Inflammatory macrophage (primary cell): ENCODE measurements at regions not wholly inside any gene's neighbourhood (a gene's known extent, or its start where the extent isn't known, plus 50 kb on each side); places are given as distances from the start of the nearest gene placed in this dataset.
"Not testable (repeated sequence)": the region's sequence is repeated elsewhere in the genome, so short reads cannot be mapped to it uniquely, and the experiment has no call there.

Experiments
- DNase-seq, 2 donors: peaks; one replicate each; pipeline ENCODE4 v3.0.0-alpha.2; 2020 to 2022

GRCh38 chr21:41584603-41585176, 76.7 kb upstream of the TMPRSS2 start:
- no peak for DNase-seq

GRCh38 chr21:41583274-41583790, 75.4 kb upstream of the TMPRSS2 start:
- DNase-seq, result no peak

- DNase-seq, result no peak
Observed at GRCh38 chr21:41582866-41583265, 74.9 kb upstream of the TMPRSS2 start.

GRCh38 chr21:41582298-41582840, 74.4 kb upstream of the TMPRSS2 start:
- DNase-seq, result no peak

GRCh38 chr21:41581592-41582228, 73.8 kb upstream of the TMPRSS2 start:
- no peak for DNase-seq

GRCh38 chr21:41580758-41581554, 73.0 kb upstream of the TMPRSS2 start:
- DNase-seq, result no peak

GRCh38 chr21:41579692-41580091, 71.7 kb upstream of the TMPRSS2 start:
- DNase-seq, result no peak

GRCh38 chr21:41578716-41579115, 70.8 kb upstream of the TMPRSS2 start:
- DNase-seq, result peak in 1 of 2 donors; percentile 22

GRCh38 chr21:41578083-41578482, 70.1 kb upstream of the TMPRSS2 start:
- DNase-seq, result no peak

GRCh38 chr21:41576013-41576615, 68.2 kb upstream of the TMPRSS2 start:
- DNase-seq, result no peak

GRCh38 chr21:41573902-41574690, 66.1 kb upstream of the TMPRSS2 start:
- no peak for DNase-seq

- no peak for DNase-seq
Observed at GRCh38 chr21:41571938-41572510, 64.1 kb upstream of the TMPRSS2 start.

- no peak for DNase-seq
Observed at GRCh38 chr21:41570791-41571355, 62.9 kb upstream of the TMPRSS2 start.

GRCh38 chr21:41568606-41569385, 60.8 kb upstream of the TMPRSS2 start:
- DNase-seq, result no peak

- no peak for DNase-seq
Observed at GRCh38 chr21:41567901-41568510, 60.0 kb upstream of the TMPRSS2 start.

- DNase-seq, result not testable (repeated sequence)
Observed at GRCh38 chr21:41567237-41567636, 59.3 kb upstream of the TMPRSS2 start.

GRCh38 chr21:41566500-41567014, 58.6 kb upstream of the TMPRSS2 start:
- no peak for DNase-seq

GRCh38 chr21:41565550-41565949, 57.6 kb upstream of the TMPRSS2 start:
- no peak for DNase-seq

GRCh38 chr21:41564871-41565274, 56.9 kb upstream of the TMPRSS2 start:
- DNase-seq, result peak; percentile 18 to 42
